MG63 (cell line): ENCODE measurements at regions not wholly inside any gene's neighbourhood (a gene's known extent, or its start where the extent isn't known, plus 50 kb on each side); places are given as distances from the start of the nearest gene placed in this dataset.

ENCODE experiments used
- DNase-seq: peaks from one replicate; pipeline ENCODE4 v3.0.0-alpha.2; 2020
- H3K27me3 ChIP-seq: fragments of 250-450 bp; sonication (Bioruptor Pico); 2 replicates; pipeline ENCODE4 v1.5.1; 2020; ENCODE audit warnings: mild to moderate bottlenecking, moderate library complexity
- H3K36me3 ChIP-seq: fragments of 250-450 bp; sonication (Bioruptor Pico); 2 replicates; pipeline ENCODE4 v1.5.1; 2020; ENCODE audit warnings: mild to moderate bottlenecking, moderate library complexity
- H3K4me3 ChIP-seq: fragments of 250-450 bp; sonication (Bioruptor Pico); 2 replicates; pipeline ENCODE4 v1.5.1; 2020; ENCODE audit warnings: mild to moderate bottlenecking, moderate library complexity
- H3K9me3 ChIP-seq: fragments of 250-450 bp; sonication (Bioruptor Pico); 2 replicates; pipeline ENCODE4 v1.5.1; 2020; ENCODE audit warnings: mild to moderate bottlenecking, moderate library complexity

- DNase-seq = no peak
- Histone ChIP-seq H3K36me3 (no peaks in the 10 kb centered on the region), H3K9me3 (no peaks in the 10 kb centered on the region), H3K27me3 (no peaks in the 10 kb centered on the region), H3K4me3 (no peak overlapping the region)
Observed at GRCh38 chr14:71327691-71328090, 420.4 kb downstream of the PCNX1 start.

- Histone ChIP-seq H3K27me3 (no peaks in the 10 kb centered on the region), H3K36me3 (no peaks in the 10 kb centered on the region), H3K4me3 (no peak overlapping the region), H3K9me3 (no peaks in the 10 kb centered on the region)
- no peak for DNase-seq
Observed at GRCh38 chr14:71328183-71328582, 420.9 kb downstream of the PCNX1 start.

- H3K4me3 ChIP-seq = no peak overlapping the region
- no peak for DNase-seq
- H3K36me3 ChIP-seq = no peaks in the 10 kb centered on the region
- no peaks in the 10 kb centered on the region for H3K27me3 ChIP-seq
- H3K9me3 ChIP-seq = no peaks in the 10 kb centered on the region
Observed at GRCh38 chr14:71328954-71329353, 421.7 kb downstream of the PCNX1 start.

GRCh38 chr14:71331403-71331802 is 424.1 kb downstream of the PCNX1 start:
- no peaks in the 10 kb centered on the region for H3K9me3 ChIP-seq
- no peak overlapping the region for H3K4me3 ChIP-seq
- no peaks in the 10 kb centered on the region for H3K27me3 ChIP-seq
- no peaks in the 10 kb centered on the region for H3K36me3 ChIP-seq
- no peak for DNase-seq

- H3K27me3 ChIP-seq = no peaks in the 10 kb centered on the region
- H3K4me3 ChIP-seq = no peak overlapping the region
- H3K9me3 ChIP-seq = no peaks in the 10 kb centered on the region
- DNase-seq = no peak
- no peaks in the 10 kb centered on the region for H3K36me3 ChIP-seq
Observed at GRCh38 chr14:71332476-71332875, 425.2 kb downstream of the PCNX1 start.

GRCh38 chr14:71333705-71334104 is 426.4 kb downstream of the PCNX1 start:
- H3K9me3 ChIP-seq = no peaks in the 10 kb centered on the region
- H3K27me3 ChIP-seq = no peaks in the 10 kb centered on the region
- no peak for DNase-seq
- no peaks in the 10 kb centered on the region for H3K36me3 ChIP-seq
- no peak overlapping the region for H3K4me3 ChIP-seq

- H3K4me3 ChIP-seq = no peak overlapping the region
- no peaks in the 10 kb centered on the region for H3K9me3 ChIP-seq
- no peak for DNase-seq
- no peaks in the 10 kb centered on the region for H3K27me3 ChIP-seq
- no peaks in the 10 kb centered on the region for H3K36me3 ChIP-seq
Observed at GRCh38 chr14:71336489-71337192, 429.4 kb downstream of the PCNX1 start.

GRCh38 chr14:71338153-71338552 is 430.9 kb downstream of the PCNX1 start:
- DNase-seq = no peak
- Histone ChIP-seq H3K27me3 (no peaks in the 10 kb centered on the region), H3K9me3 (no peaks in the 10 kb centered on the region), H3K4me3 (no peak overlapping the region), H3K36me3 (no peaks in the 10 kb centered on the region)

GRCh38 chr14:71339650-71340415 is 432.6 kb downstream of the PCNX1 start:
- H3K4me3 ChIP-seq = no peak overlapping the region
- H3K27me3 ChIP-seq = no peaks in the 10 kb centered on the region
- no peaks in the 10 kb centered on the region for H3K36me3 ChIP-seq
- no peak for DNase-seq
- H3K9me3 ChIP-seq = no peaks in the 10 kb centered on the region

- DNase-seq = no peak
- Histone ChIP-seq H3K4me3 (no peak overlapping the region), H3K9me3 (no peaks in the 10 kb centered on the region), H3K27me3 (no peaks in the 10 kb centered on the region), H3K36me3 (no peaks in the 10 kb centered on the region)
Observed at GRCh38 chr14:71341156-71341555, 433.9 kb downstream of the PCNX1 start.

- DNase-seq = no peak
- Histone ChIP-seq H3K36me3 (no peaks in the 10 kb centered on the region), H3K9me3 (no peaks in the 10 kb centered on the region), H3K4me3 (no peak overlapping the region), H3K27me3 (no peaks in the 10 kb centered on the region)
Observed at GRCh38 chr14:71343724-71344123, 436.5 kb downstream of the PCNX1 start.

- Histone ChIP-seq H3K9me3 (no peaks in the 10 kb centered on the region), H3K36me3 (no peaks in the 10 kb centered on the region), H3K27me3 (no peaks in the 10 kb centered on the region), H3K4me3 (no peak overlapping the region)
- no peak for DNase-seq
Observed at GRCh38 chr14:71344506-71344905, 437.2 kb downstream of the PCNX1 start.

GRCh38 chr14:71346685-71347084 is 439.4 kb downstream of the PCNX1 start:
- no peak overlapping the region for H3K4me3 ChIP-seq
- H3K9me3 ChIP-seq = no peaks in the 10 kb centered on the region
- no peaks in the 10 kb centered on the region for H3K27me3 ChIP-seq
- DNase-seq = no peak
- no peaks in the 10 kb centered on the region for H3K36me3 ChIP-seq

GRCh38 chr14:71348394-71348793 is 441.1 kb downstream of the PCNX1 start:
- Histone ChIP-seq H3K9me3 (no peaks in the 10 kb centered on the region), H3K4me3 (no peak overlapping the region), H3K27me3 (no peaks in the 10 kb centered on the region), H3K36me3 (no peaks in the 10 kb centered on the region)
- DNase-seq = no peak

- Histone ChIP-seq H3K36me3 (no peaks in the 10 kb centered on the region), H3K4me3 (no peak overlapping the region), H3K27me3 (no peaks in the 10 kb centered on the region), H3K9me3 (no peaks in the 10 kb centered on the region)
- DNase-seq = no peak
Observed at GRCh38 chr14:71348817-71349216, 441.6 kb downstream of the PCNX1 start.

GRCh38 chr14:71354142-71354541 is 446.9 kb downstream of the PCNX1 start:
- no peak for DNase-seq
- H3K4me3 ChIP-seq = no peak overlapping the region
- no peaks in the 10 kb centered on the region for H3K9me3 ChIP-seq
- no peaks in the 10 kb centered on the region for H3K27me3 ChIP-seq
- no peaks in the 10 kb centered on the region for H3K36me3 ChIP-seq

GRCh38 chr14:71354801-71355200 is 447.5 kb downstream of the PCNX1 start:
- no peaks in the 10 kb centered on the region for H3K36me3 ChIP-seq
- H3K27me3 ChIP-seq = no peaks in the 10 kb centered on the region
- H3K9me3 ChIP-seq = no peaks in the 10 kb centered on the region
- DNase-seq = no peak
- no peak overlapping the region for H3K4me3 ChIP-seq
